BLaER1 treated with 17β-estradiol and CSF1 and Interleukin-3, amounts not matched to agents 10 nM and 100 nM (cell line): ENCODE measurements at regions not wholly inside any gene's neighbourhood (a gene's known extent, or its start where the extent isn't known, plus 50 kb on each side); places are given as distances from the start of the nearest gene placed in this dataset.

Experiments
- H3K27ac ChIP-seq, 11 experiments: shearing (Covaris generic); formaldehyde crosslinking; 2 replicates each; pipeline ENCODE4 v1.8.1; 2022
- H3K27me3 ChIP-seq, 11 experiments: shearing (Covaris generic); formaldehyde crosslinking; 2 replicates each; pipeline ENCODE4 v1.8.1; 2022
- H3K36me3 ChIP-seq, 11 experiments: shearing (Covaris generic); formaldehyde crosslinking; 2 replicates each; pipeline ENCODE4 v1.8.1; 2022
- H3K4me1 ChIP-seq, 10 experiments: shearing (Covaris generic); formaldehyde crosslinking; 2 replicates each; pipeline ENCODE4 v1.8.1; 2022
- H3K4me2 ChIP-seq, 11 experiments: shearing (Covaris generic); formaldehyde crosslinking; 2 replicates each; pipeline ENCODE4 v1.8.1; 2022
- H3K4me3 ChIP-seq, 10 experiments: shearing (Covaris generic); formaldehyde crosslinking; 2 replicates each; pipeline ENCODE4 v1.8.1; 2022
- H3K9ac ChIP-seq, 11 experiments: shearing (Covaris generic); formaldehyde crosslinking; 2 replicates each; pipeline ENCODE4 v1.8.1; 2022
- H3K9me3 ChIP-seq, 11 experiments: shearing (Covaris generic); formaldehyde crosslinking; replicated peaks in 1 of 11; 2 replicates each; pipeline ENCODE4 v1.8.1; 2022
- H4K20me1 ChIP-seq, 11 experiments: shearing (Covaris generic); formaldehyde crosslinking; 2 replicates each; pipeline ENCODE4 v1.8.1; 2022
- Cebpa-rat ChIP-seq, 11 experiments: shearing (Covaris generic); IDR thresholded peaks; 2 replicates each; pipeline ENCODE4 v1.8.1; 2022

GRCh38 chr20:62584671-62585460, 57.4 kb upstream of the SLCO4A1 start:
- H4K20me1 ChIP-seq = peaks cover 0 to 61% (median 13%) of the 10 kb centered on the region in 11 experiments; a peak in 13 of 22 replicates
- no peak overlapping the region for H3K4me2 ChIP-seq
- no peak overlapping the region for H3K4me3 ChIP-seq
- no peaks in the 10 kb centered on the region for H3K9me3 ChIP-seq
- TF ChIP-seq Cebpa-rat (IDR thresholded peaks at IDR 0.05) = no peak
- H3K27ac ChIP-seq = no peak overlapping the region
- peaks cover 71 to 91% (median 89%) of the 10 kb centered on the region in 11 experiments for H3K27me3 ChIP-seq
- H3K9ac ChIP-seq = no peak overlapping the region
- H3K36me3 ChIP-seq = no peaks in the 10 kb centered on the region
- H3K4me1 ChIP-seq = peaks cover 16 to 31% (median 22%) of the 10 kb centered on the region in 10 experiments

- Histone ChIP-seq H3K9ac (no peak overlapping the region), H3K4me1 (peaks cover 16 to 31% (median 23%) of the 10 kb centered on the region in 10 experiments), H3K36me3 (no peaks in the 10 kb centered on the region), H3K27ac (no peak overlapping the region), H3K4me3 (no peak overlapping the region), H3K27me3 (peaks cover 64 to 85% (median 83%) of the 10 kb centered on the region in 11 experiments), H3K4me2 (no peak overlapping the region), H3K9me3 (no peaks in the 10 kb centered on the region), H4K20me1 (peaks cover 0 to 61% (median 7%) of the 10 kb centered on the region in 11 experiments; a peak in 13 of 22 replicates)
- TF ChIP-seq Cebpa-rat (IDR thresholded peaks at IDR 0.05) = no peak
Measured at GRCh38 chr20:62585461-62585970, 56.8 kb upstream of the SLCO4A1 start.

DNA sequence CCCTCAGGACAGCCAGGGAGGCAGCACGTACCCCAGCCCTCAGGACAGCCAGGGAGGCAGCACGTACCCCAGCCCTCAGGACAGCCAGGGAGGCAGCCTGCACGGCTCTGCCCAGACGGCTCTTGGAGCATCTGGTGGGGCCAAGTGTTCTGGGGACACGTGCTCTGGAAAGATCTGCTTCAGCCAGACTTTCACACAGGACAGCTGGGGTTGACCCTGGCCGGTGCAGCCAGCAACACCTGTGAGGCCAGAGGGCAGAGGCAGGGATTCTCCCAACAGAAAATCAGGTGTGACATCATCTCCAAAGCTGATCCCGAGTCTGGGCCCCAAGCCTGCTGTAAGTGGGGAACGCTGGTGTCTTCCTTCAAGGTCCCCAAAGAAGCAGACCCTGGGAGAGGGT, 55.5 kb upstream of the SLCO4A1 start:
- no peak for TF ChIP-seq Cebpa-rat (IDR thresholded peaks at IDR 0.05)

GRCh38 chr20:62587757-62588402, 54.4 kb upstream of the SLCO4A1 start:
- H3K36me3 ChIP-seq = no peaks in the 10 kb centered on the region
- peaks cover 42 to 61% (median 59%) of the 10 kb centered on the region in 11 experiments for H3K27me3 ChIP-seq
- H3K27ac ChIP-seq = no peak overlapping the region
- H3K4me3 ChIP-seq = no peak overlapping the region
- peaks cover 0 to 53% (median 6%) of the 10 kb centered on the region in 11 experiments; a peak in 13 of 22 replicates for H4K20me1 ChIP-seq
- peaks cover 16 to 34% (median 25%) of the 10 kb centered on the region in 10 experiments for H3K4me1 ChIP-seq
- no peak overlapping the region for H3K9ac ChIP-seq
- TF ChIP-seq Cebpa-rat (IDR thresholded peaks at IDR 0.05) = no peak
- H3K9me3 ChIP-seq = no peaks in the 10 kb centered on the region
- H3K4me2 ChIP-seq = peak overlapping the region in 8 of 11 experiments; percentile 29 to 66 (median 54); a peak in 10 of 22 replicates

More for the DNA sequence above, 55.5 kb upstream of the SLCO4A1 start:
- peaks cover 52 to 72% (median 70%) of the 10 kb centered on the region in 11 experiments for H3K27me3 ChIP-seq
- H3K36me3 ChIP-seq = no peaks in the 10 kb centered on the region
- peaks cover 16 to 31% (median 24%) of the 10 kb centered on the region in 10 experiments for H3K4me1 ChIP-seq
- no peak overlapping the region for H3K27ac ChIP-seq
- H4K20me1 ChIP-seq = peaks cover 0 to 61% (median 6%) of the 10 kb centered on the region in 11 experiments; a peak in 13 of 22 replicates
- H3K4me2 ChIP-seq = peak overlapping the region in 1 of 11 experiments; percentile 30; a peak in 1 of 22 replicates
- H3K4me3 ChIP-seq = no peak overlapping the region
- no peaks in the 10 kb centered on the region for H3K9me3 ChIP-seq
- no peak overlapping the region for H3K9ac ChIP-seq

- Histone ChIP-seq H3K4me3 (no peak overlapping the region), H3K9ac (no peak overlapping the region), H3K4me2 (peak overlapping the region; percentile 29 to 66 (median 51)), H3K27ac (no peak overlapping the region), H4K20me1 (peaks cover 0 to 53% (median 6%) of the 10 kb centered on the region in 11 experiments; a peak in 13 of 22 replicates), H3K27me3 (peaks cover 35 to 54% (median 52%) of the 10 kb centered on the region in 11 experiments), H3K36me3 (no peaks in the 10 kb centered on the region), H3K4me1 (peaks cover 16 to 34% (median 25%) of the 10 kb centered on the region in 10 experiments), H3K9me3 (no peaks in the 10 kb centered on the region)
- TF ChIP-seq Cebpa-rat (IDR thresholded peaks at IDR 0.05) = no peak
Measured at GRCh38 chr20:62588458-62589149, 53.7 kb upstream of the SLCO4A1 start.

DNA sequence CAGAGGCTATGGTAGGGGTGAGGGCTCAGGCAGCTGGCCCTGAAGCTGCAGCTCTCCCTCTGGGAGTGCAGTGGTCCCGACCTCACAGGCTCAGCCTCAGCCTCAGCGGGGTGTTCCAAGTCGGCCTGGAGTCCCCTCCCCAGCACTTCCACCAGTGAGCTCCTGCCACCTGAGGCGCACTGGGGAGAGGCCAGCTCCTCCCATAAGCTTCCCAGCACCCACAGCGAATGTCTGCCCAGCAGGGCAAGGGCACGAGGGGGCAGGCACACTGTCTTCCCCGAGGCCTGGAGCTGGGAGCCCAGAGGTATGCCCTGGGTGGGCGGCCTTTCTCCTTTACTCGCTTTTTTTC, 53.2 kb upstream of the SLCO4A1 start:
- TF ChIP-seq Cebpa-rat (IDR thresholded peaks at IDR 0.05) = no peak
- Histone ChIP-seq H4K20me1 (peaks cover 0 to 53% (median 6%) of the 10 kb centered on the region in 11 experiments; a peak in 13 of 22 replicates), H3K4me3 (no peak overlapping the region), H3K27me3 (peaks cover 32 to 54% (median 50%) of the 10 kb centered on the region in 11 experiments), H3K27ac (no peak overlapping the region), H3K4me1 (peaks cover 16 to 34% (median 25%) of the 10 kb centered on the region in 10 experiments), H3K4me2 (peak overlapping the region; percentile 29 to 66 (median 51); a peak in 20 of 22 replicates), H3K9ac (no peak overlapping the region), H3K36me3 (no peaks in the 10 kb centered on the region), H3K9me3 (no peaks in the 10 kb centered on the region)

- no peak overlapping the region for H3K4me3 ChIP-seq
- no peak for TF ChIP-seq Cebpa-rat (IDR thresholded peaks at IDR 0.05)
- H3K36me3 ChIP-seq = no peaks in the 10 kb centered on the region
- no peaks in the 10 kb centered on the region for H3K9me3 ChIP-seq
- H3K27ac ChIP-seq = no peak overlapping the region
- peaks cover 35 to 55% (median 52%) of the 10 kb centered on the region in 11 experiments for H3K27me3 ChIP-seq
- H3K9ac ChIP-seq = no peak overlapping the region
- H3K4me1 ChIP-seq = peaks cover 16 to 34% (median 25%) of the 10 kb centered on the region in 10 experiments
- H4K20me1 ChIP-seq = peaks cover 0 to 53% (median 6%) of the 10 kb centered on the region in 11 experiments; a peak in 13 of 22 replicates
- peak overlapping the region in 9 of 11 experiments; percentile 29 to 66 (median 51); a peak in 15 of 22 replicates for H3K4me2 ChIP-seq
Measured at GRCh38 chr20:62589720-62590119, 52.6 kb upstream of the SLCO4A1 start.

GRCh38 chr20:62590309-62591121, 51.8 kb upstream of the SLCO4A1 start:
- TF ChIP-seq Cebpa-rat (IDR thresholded peaks at IDR 0.05) = no peak
- peak overlapping the region in 2 of 11 experiments; percentile 11 to 12; a peak in 2 of 22 replicates for H3K4me2 ChIP-seq
- peaks cover 37 to 62% (median 56%) of the 10 kb centered on the region in 11 experiments for H3K27me3 ChIP-seq
- peaks cover 0 to 4% (median 0%) of the 10 kb centered on the region in 11 experiments; a peak in 2 of 22 replicates for H3K9me3 ChIP-seq
- H3K36me3 ChIP-seq = no peaks in the 10 kb centered on the region
- no peak overlapping the region for H3K9ac ChIP-seq
- no peak overlapping the region for H3K4me3 ChIP-seq
- peaks cover 0 to 53% (median 6%) of the 10 kb centered on the region in 11 experiments; a peak in 13 of 22 replicates for H4K20me1 ChIP-seq
- H3K27ac ChIP-seq = no peak overlapping the region
- peaks cover 17 to 36% (median 27%) of the 10 kb centered on the region in 10 experiments for H3K4me1 ChIP-seq
